Stimulated activated memory B cell treated with anti-CD40 and anti-IgM and Interleukin-4, amounts not matched to agents 10 μg/mL and 1 μg/mL and 100 μg/mL, for 72 hours (primary cell): ENCODE measurements at regions not wholly inside any gene's neighbourhood (a gene's known extent, or its start where the extent isn't known, plus 50 kb on each side); places are given as distances from the start of the nearest gene placed in this dataset.

Source experiments
- ATAC-seq: fragments of 150-1000 bp; cut with Tn5 transposase; 2 replicates; pipeline ENCODE4 v1.10.0; 2021
- H3K27ac Mint-ChIP-seq: one replicate; pipeline ENCODE4 v1.8.0; 2022; ENCODE audit warnings: mild to moderate bottlenecking, mixed read lengths
- H3K27me3 Mint-ChIP-seq: one replicate; pipeline ENCODE4 v1.8.0; 2022; ENCODE audit warnings: mixed read lengths
- H3K36me3 Mint-ChIP-seq: one replicate; pipeline ENCODE4 v1.8.0; 2022; ENCODE audit warnings: mixed read lengths
- H3K4me1 Mint-ChIP-seq: one replicate; pipeline ENCODE4 v1.8.0; 2022; ENCODE audit warnings: mixed read lengths
- H3K4me3 Mint-ChIP-seq: one replicate; pipeline ENCODE4 v1.8.0; 2022; ENCODE audit warnings: mild to moderate bottlenecking, moderate library complexity, mixed read lengths
- H3K9me3 Mint-ChIP-seq: one replicate; pipeline ENCODE4 v1.8.0; 2022; ENCODE audit warnings: mixed read lengths

GRCh38 chr3:30293621-30294240 lies 312.7 kb upstream of the TGFBR2 start:
- no peaks in the 10 kb centered on the region for H3K36me3 Mint-ChIP-seq
- ATAC-seq, result no peak
- no peaks in the 10 kb centered on the region for H3K9me3 Mint-ChIP-seq
- no peak overlapping the region for H3K27ac Mint-ChIP-seq
- no peaks in the 10 kb centered on the region for H3K27me3 Mint-ChIP-seq
- no peak overlapping the region for H3K4me3 Mint-ChIP-seq
- peaks cover 4% of the 10 kb centered on the region for H3K4me1 Mint-ChIP-seq

GRCh38 chr3:30294241-30294667 lies 312.1 kb upstream of the TGFBR2 start:
- H3K27ac Mint-ChIP-seq, result no peak overlapping the region
- H3K9me3 Mint-ChIP-seq, result no peaks in the 10 kb centered on the region
- H3K27me3 Mint-ChIP-seq, result no peaks in the 10 kb centered on the region
- ATAC-seq, result no peak
- no peak overlapping the region for H3K4me3 Mint-ChIP-seq
- H3K4me1 Mint-ChIP-seq, result peaks cover 4% of the 10 kb centered on the region
- no peaks in the 10 kb centered on the region for H3K36me3 Mint-ChIP-seq

- Mint-ChIP-seq H3K27ac (no peak overlapping the region), H3K4me1 (peaks cover 3% of the 10 kb centered on the region), H3K27me3 (no peaks in the 10 kb centered on the region), H3K4me3 (no peak overlapping the region), H3K9me3 (no peaks in the 10 kb centered on the region), H3K36me3 (no peaks in the 10 kb centered on the region)
- ATAC-seq, result no peak
Measured at GRCh38 chr3:30297112-30297511, 309.3 kb upstream of the TGFBR2 start.

GRCh38 chr3:30299674-30300385 lies 306.6 kb upstream of the TGFBR2 start:
- no peak overlapping the region for H3K4me3 Mint-ChIP-seq
- no peak for ATAC-seq
- no peaks in the 10 kb centered on the region for H3K36me3 Mint-ChIP-seq
- no peaks in the 10 kb centered on the region for H3K4me1 Mint-ChIP-seq
- H3K27me3 Mint-ChIP-seq, result no peaks in the 10 kb centered on the region
- peaks cover 3% of the 10 kb centered on the region for H3K9me3 Mint-ChIP-seq
- H3K27ac Mint-ChIP-seq, result no peak overlapping the region

GRCh38 chr3:30300809-30301208 lies 305.6 kb upstream of the TGFBR2 start:
- peaks cover 3% of the 10 kb centered on the region for H3K9me3 Mint-ChIP-seq
- no peaks in the 10 kb centered on the region for H3K27me3 Mint-ChIP-seq
- no peak overlapping the region for H3K27ac Mint-ChIP-seq
- no peak overlapping the region for H3K4me3 Mint-ChIP-seq
- no peak for ATAC-seq
- no peaks in the 10 kb centered on the region for H3K4me1 Mint-ChIP-seq
- H3K36me3 Mint-ChIP-seq, result no peaks in the 10 kb centered on the region

- Mint-ChIP-seq H3K4me3 (no peak overlapping the region), H3K36me3 (peaks cover 5% of the 10 kb centered on the region), H3K27ac (no peak overlapping the region), H3K9me3 (peaks cover 10% of the 10 kb centered on the region), H3K4me1 (no peaks in the 10 kb centered on the region), H3K27me3 (no peaks in the 10 kb centered on the region)
- ATAC-seq, result peak; percentile 56
Measured at GRCh38 chr3:30302027-30302426, 304.4 kb upstream of the TGFBR2 start.

- Mint-ChIP-seq H3K27ac (no peak overlapping the region), H3K27me3 (no peaks in the 10 kb centered on the region), H3K9me3 (peaks cover 10% of the 10 kb centered on the region), H3K36me3 (peaks cover 5% of the 10 kb centered on the region), H3K4me1 (no peaks in the 10 kb centered on the region), H3K4me3 (no peak overlapping the region)
- ATAC-seq, result no peak
Measured at GRCh38 chr3:30303770-30304169, 302.6 kb upstream of the TGFBR2 start.

- no peak overlapping the region for H3K4me3 Mint-ChIP-seq
- peaks cover 5% of the 10 kb centered on the region for H3K36me3 Mint-ChIP-seq
- no peaks in the 10 kb centered on the region for H3K27me3 Mint-ChIP-seq
- peaks cover 10% of the 10 kb centered on the region for H3K9me3 Mint-ChIP-seq
- H3K27ac Mint-ChIP-seq, result no peak overlapping the region
- ATAC-seq, result no peak
- no peaks in the 10 kb centered on the region for H3K4me1 Mint-ChIP-seq
Measured at GRCh38 chr3:30305021-30305420, 301.4 kb upstream of the TGFBR2 start.

- H3K4me1 Mint-ChIP-seq, result no peaks in the 10 kb centered on the region
- no peak overlapping the region for H3K4me3 Mint-ChIP-seq
- peaks cover 5% of the 10 kb centered on the region for H3K36me3 Mint-ChIP-seq
- no peaks in the 10 kb centered on the region for H3K27me3 Mint-ChIP-seq
- H3K27ac Mint-ChIP-seq, result no peak overlapping the region
- peaks cover 10% of the 10 kb centered on the region for H3K9me3 Mint-ChIP-seq
- no peak for ATAC-seq
Measured at GRCh38 chr3:30306896-30307295, 299.5 kb upstream of the TGFBR2 start.

- Mint-ChIP-seq H3K27me3 (no peaks in the 10 kb centered on the region), H3K9me3 (peaks cover 10% of the 10 kb centered on the region), H3K27ac (no peak overlapping the region), H3K4me3 (no peak overlapping the region), H3K4me1 (no peaks in the 10 kb centered on the region), H3K36me3 (peaks cover 5% of the 10 kb centered on the region)
- ATAC-seq, result no peak
Measured at GRCh38 chr3:30307372-30307950, 298.9 kb upstream of the TGFBR2 start.

GRCh38 chr3:30308131-30308530 lies 298.3 kb upstream of the TGFBR2 start:
- Mint-ChIP-seq H3K9me3 (peaks cover 10% of the 10 kb centered on the region), H3K36me3 (peaks cover 5% of the 10 kb centered on the region), H3K4me1 (no peaks in the 10 kb centered on the region), H3K27ac (no peak overlapping the region), H3K4me3 (no peak overlapping the region), H3K27me3 (no peaks in the 10 kb centered on the region)
- no peak for ATAC-seq

- Mint-ChIP-seq H3K9me3 (peaks cover 6% of the 10 kb centered on the region), H3K36me3 (peaks cover 5% of the 10 kb centered on the region), H3K4me3 (no peak overlapping the region), H3K27me3 (no peaks in the 10 kb centered on the region), H3K4me1 (peaks cover 5% of the 10 kb centered on the region), H3K27ac (no peak overlapping the region)
- no peak for ATAC-seq
Measured at GRCh38 chr3:30309961-30310954, 296.1 kb upstream of the TGFBR2 start.

GRCh38 chr3:30311781-30312180 lies 294.6 kb upstream of the TGFBR2 start:
- Mint-ChIP-seq H3K9me3 (peaks cover under 1% of the 10 kb centered on the region), H3K27me3 (no peaks in the 10 kb centered on the region), H3K4me3 (no peak overlapping the region), H3K4me1 (peaks cover 5% of the 10 kb centered on the region), H3K36me3 (no peaks in the 10 kb centered on the region), H3K27ac (no peak overlapping the region)
- ATAC-seq, result no peak

- Mint-ChIP-seq H3K27me3 (no peaks in the 10 kb centered on the region), H3K36me3 (no peaks in the 10 kb centered on the region), H3K4me1 (peaks cover 5% of the 10 kb centered on the region), H3K4me3 (no peak overlapping the region), H3K9me3 (no peaks in the 10 kb centered on the region), H3K27ac (no peak overlapping the region)
- no peak for ATAC-seq
Measured at GRCh38 chr3:30313840-30314239, 292.6 kb upstream of the TGFBR2 start.

GRCh38 chr3:30314757-30315325 lies 291.6 kb upstream of the TGFBR2 start:
- H3K27me3 Mint-ChIP-seq, result no peaks in the 10 kb centered on the region
- H3K36me3 Mint-ChIP-seq, result no peaks in the 10 kb centered on the region
- H3K27ac Mint-ChIP-seq, result no peak overlapping the region
- no peak overlapping the region for H3K4me3 Mint-ChIP-seq
- peaks cover 10% of the 10 kb centered on the region for H3K4me1 Mint-ChIP-seq
- ATAC-seq, result no peak
- no peaks in the 10 kb centered on the region for H3K9me3 Mint-ChIP-seq
